ENCODE measurements at regions not wholly inside any gene's neighbourhood (a gene's known extent, or its start where the extent isn't known, plus 50 kb on each side); places are given as distances from the start of the nearest gene placed in this dataset.
"Not testable (repeated sequence)": the region's sequence is repeated elsewhere in the genome, so short reads cannot be mapped to it uniquely, and the experiment has no call there.

DNA sequence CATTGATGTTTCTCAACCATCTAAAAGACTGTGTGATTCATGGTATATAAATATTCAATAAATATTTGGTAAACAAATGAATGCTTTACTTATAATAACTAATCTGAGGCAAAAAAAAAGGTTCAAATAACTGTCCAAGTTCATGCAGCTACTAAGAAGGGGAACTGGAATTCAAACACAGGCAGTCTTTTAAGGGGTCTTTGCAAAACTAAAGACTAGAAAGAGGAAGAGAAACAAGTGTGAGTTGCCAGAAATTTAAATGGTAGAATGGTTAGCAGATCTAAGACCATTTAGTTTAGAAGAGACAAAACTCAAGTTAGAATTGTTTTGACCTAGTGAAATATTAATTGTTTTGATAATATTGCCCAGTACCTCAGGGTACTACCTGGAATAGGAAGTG, 642.0 kb upstream of the LRRN3 start:
- DNase-seq (ENCODE audit: low read depth in 2 of 2) = no peak

DNA sequence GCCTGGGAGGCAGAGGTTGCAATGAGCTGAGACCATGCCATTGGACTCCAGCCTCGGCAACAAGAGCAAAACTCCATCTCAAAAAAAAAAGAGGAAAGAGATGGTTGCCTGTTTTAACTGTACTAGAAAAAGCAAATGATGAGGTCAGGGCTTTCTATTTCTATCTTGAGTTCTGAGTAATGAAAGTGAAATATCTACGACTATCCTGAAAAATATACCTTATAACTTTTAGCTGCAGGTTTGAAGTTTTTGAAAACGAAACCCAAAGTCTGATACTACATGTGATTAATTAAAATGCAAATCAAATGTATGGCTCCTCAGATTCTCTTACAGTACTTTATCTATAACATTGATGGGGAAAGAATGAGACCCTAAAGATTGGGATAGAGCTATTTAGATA, 636.2 kb upstream of the LRRN3 start:
- DNase-seq (ENCODE audit: low read depth in 2 of 2) = no peak

DNA sequence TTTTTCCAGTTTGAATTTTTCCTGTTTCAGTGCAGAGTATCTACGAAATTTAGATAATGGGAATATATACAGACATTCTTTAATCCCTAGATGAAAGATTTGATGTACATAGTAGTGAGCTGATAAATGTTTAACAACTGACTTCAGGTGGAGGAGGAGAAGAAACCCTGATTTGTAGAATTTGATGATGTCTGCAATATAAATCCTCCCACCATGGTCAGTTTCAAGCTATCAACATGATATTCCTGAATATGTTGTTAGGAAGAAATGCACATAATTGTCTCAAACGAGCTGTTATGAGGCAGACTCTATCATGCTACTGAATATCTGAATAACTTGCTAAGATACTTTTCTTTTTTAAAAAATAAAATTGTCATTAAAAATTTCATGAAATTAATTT, 629.3 kb upstream of the LRRN3 start:
- DNase-seq (ENCODE audit: low read depth in 2 of 2) = no peak

DNA sequence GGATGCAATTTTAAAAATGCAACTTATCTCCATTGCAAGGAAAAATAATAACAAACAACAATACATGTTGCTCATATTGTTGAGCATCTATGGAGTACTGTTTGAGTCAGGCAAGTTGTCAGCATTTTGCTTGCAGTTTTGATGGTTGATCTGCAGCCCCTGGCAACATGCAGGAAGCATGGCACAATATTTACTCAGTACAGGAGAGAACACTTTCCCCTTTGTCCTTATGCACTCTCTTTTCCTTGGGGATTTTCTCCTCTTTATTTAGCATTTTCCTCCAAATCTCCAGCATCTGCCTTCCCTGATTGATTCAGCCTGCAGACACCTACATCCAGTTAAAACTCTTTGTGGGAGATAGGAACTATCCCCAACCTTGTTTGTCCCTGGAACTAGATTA, 620.5 kb upstream of the LRRN3 start:
- no peak for DNase-seq (ENCODE audit: low read depth in 2 of 2)

DNA sequence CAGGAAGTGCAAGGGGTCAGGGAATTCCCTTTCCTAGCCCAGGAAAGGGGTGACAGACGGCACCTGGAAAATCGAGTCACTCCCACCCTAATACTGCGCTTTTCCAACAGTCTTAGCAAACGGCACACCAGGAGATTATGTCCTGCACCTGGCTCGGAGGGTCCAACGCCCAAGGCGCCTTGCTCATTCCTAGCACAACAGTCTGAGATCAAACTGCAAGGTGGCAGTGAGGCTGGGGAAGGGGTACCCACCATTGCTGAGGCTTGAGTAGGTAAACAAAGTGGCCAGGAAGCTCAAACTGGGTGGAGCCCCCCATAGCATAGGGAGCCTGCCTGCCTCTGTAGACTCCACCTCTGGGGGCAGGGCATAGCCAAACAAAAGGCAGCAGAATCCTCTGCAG, 618.5 kb upstream of the LRRN3 start:
- DNase-seq (ENCODE audit: low read depth in 2 of 2) = not testable (repeated sequence)

DNA sequence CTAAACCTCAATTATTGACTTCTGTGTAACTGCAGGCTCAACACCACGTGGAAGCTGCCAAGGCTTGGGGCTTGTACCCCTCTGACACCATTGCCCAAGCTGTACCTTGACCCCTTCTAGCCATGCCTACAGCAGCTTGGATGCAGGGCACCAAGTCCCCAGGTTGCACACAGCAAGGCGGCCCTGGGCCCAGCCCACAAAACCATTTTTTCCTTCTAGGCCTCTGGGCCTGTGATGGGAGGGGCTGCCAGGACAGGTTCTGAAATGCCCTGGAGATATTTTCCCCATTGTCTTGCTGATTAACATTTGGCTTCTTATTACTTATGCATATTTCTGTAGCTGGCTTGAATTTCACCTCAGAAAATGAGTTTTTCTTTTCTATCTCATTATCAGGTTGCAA, 610.0 kb upstream of the LRRN3 start:
- DNase-seq (ENCODE audit: low read depth in 2 of 2) = no peak

DNA sequence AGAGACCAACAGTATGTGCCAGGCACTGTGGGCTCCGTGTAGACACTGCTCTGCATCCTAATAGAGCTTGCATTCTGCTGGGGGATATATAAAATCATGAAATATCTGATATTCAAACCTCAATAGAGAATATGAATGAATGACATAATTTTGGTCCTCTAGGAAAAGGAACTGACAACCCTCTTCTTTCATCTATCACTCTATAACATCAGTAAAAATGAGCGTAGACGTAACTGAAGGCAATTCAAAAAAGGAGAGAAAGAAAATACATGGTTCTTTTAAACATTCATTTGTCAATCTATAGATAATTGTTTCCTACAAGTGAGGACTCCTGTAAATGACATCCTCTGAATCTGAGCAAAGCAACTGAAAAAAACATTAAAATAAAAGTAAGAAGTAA, 607.4 kb upstream of the LRRN3 start:
- DNase-seq (ENCODE audit: low read depth in 2 of 2) = no peak

DNA sequence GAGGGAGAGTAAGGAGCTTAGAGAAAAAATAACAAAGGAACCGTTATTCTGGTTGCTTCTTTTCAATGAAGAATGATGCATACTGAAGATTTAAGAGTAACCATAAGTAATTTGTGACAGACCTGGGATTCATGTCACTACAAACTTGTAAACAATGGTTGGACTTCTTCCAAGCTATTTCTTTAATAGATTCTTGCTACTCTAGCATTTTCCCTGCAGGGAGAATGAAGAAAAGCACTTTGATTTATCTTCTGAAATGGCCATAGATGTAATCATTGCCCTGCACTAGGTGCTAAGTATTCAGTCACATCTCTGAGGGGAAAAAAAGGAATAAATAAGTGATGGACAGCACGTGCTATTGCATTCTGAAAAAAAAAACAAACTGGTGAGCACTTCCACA, 606.6 kb upstream of the LRRN3 start:
- no peak for DNase-seq (ENCODE audit: low read depth in 2 of 2)

DNA sequence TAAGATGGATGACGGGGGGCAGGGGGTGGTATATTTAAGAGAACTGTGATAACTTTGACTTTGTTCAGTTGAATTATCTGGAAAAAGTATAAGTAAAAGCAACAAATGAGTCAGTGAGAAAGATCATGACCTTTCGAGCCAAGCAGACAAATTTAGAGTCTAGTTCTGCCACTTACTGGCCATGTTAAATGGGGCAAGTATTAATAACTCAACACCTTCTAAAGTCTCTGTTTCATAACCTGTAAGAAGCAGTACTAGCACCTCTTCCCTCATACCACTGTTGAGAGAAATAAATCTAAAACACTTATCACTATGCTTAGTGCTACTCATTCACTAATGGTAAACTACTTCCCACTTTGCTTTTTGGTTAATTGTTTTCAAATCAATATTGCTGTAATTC, 604.4 kb upstream of the LRRN3 start:
- DNase-seq (ENCODE audit: low read depth in 2 of 2) = no peak

DNA sequence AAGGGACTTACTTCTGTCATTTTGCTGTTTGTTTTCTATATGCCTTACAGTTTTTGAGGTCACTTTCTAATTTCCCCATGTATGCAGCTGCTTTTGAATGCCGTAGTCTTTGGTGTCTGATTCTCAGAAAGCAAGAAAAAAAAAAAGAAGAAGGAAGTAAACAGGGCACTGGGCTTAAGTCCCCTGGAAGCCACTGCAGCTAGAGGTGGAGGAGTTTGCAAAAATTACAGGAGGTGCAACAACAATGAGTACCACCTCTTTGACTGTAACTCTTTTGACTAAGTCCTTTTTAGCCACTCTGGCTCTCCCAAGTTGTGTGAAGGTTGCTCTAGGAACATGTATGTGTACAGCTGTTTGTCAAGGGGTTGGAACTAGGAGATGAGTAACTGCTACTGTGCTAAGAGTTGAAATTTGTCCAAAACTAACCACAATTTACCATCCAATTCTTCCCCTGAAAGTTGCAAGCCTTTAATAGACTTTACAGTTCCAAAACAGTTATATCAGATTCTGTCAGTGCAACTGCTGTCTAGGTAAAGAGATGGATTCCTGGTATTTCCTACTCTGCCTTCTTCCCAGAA, 588.0 kb upstream of the LRRN3 start:
- no peak for DNase-seq (ENCODE audit: low read depth in 2 of 2)

DNA sequence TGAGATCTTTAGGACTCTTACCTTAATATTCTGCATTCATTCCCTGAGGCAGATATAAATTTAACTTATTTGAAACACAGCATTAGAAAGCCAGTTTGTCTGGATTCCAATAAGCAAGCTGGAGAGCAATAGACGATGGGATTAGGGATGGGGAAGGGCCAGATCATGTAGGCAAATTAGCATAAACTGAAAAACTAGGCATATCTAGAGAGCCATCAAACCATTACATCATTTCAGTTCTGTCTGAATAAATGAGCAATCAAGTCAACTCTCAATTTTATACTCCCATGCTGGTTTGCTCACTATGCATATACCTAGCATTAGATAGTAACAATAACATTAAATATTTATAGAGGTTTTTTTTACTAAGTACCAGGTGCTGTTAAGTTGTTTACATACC, 583.6 kb upstream of the LRRN3 start:
- DNase-seq (ENCODE audit: low read depth in 2 of 2) = no peak

DNA sequence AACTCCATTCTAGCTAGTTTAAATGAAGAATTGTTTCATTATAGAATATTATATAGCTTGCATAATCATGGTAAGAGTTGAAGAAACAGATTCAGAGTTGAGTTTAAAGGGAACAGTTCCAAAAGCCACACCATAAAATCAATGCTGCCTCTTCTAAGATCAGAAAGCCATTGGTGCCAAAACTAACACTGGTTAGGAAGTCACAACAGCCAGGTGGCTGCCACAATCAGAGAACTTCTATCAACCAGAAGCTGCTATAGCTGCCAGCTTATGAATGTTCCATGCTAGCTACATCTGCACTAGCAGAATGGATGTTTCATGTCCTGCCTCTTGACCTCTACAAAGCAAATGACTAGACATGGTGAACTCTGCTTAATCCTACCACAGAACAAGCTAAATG, 583.1 kb upstream of the LRRN3 start:
- no peak for DNase-seq (ENCODE audit: low read depth in 2 of 2)

DNA sequence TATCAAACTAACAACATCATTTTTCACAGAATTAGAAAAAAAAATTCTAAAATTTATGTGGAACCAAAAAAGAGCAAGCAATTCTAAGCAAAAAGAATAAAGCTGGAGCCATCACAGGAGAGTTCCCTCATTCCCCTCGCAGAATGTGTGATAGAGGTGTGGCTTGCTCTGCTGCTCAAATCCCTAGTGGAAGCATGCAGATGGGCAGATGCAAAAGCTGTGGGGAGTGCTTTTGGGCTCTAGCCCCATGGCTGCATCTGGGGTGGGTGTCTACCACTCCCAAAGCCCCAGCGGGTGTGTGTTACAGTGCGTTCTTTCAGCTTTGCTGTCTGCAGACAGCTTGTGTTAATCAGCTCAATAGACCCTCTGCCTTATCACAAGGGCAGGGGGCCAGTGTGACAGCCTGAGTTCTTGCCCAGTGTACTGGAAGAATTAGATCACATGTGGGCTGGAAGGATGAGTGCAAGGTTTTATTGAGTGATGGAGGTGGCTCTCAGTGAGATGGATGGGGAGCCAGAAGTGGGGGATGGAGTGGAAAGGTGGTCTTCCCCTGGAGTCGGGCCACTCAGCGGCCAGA, 575.9 kb upstream of the LRRN3 start:
- DNase-seq (ENCODE audit: low read depth in 2 of 2) = not testable (repeated sequence)

DNA sequence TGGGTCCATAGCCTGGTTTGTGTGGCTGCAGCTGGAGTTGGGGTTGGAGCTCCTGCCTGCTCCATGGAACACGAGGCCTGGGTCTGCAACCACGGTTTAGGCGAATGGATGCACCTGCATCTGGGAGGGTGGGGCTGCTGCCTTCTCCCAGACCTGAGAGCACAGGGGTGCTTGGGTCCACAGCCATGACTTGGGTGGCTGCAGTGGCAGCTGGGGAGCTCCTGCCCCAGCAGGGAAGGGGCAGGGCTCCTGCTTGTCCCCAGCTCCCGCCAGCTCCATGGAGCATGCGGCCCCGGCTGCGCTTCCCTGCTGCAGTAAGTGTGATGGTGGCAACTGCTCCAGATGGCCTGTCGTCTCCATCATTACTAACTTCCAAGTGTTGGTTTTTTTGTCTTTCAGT, 571.1 kb upstream of the LRRN3 start:
- DNase-seq (ENCODE audit: low read depth in 2 of 2) = no peak

DNA sequence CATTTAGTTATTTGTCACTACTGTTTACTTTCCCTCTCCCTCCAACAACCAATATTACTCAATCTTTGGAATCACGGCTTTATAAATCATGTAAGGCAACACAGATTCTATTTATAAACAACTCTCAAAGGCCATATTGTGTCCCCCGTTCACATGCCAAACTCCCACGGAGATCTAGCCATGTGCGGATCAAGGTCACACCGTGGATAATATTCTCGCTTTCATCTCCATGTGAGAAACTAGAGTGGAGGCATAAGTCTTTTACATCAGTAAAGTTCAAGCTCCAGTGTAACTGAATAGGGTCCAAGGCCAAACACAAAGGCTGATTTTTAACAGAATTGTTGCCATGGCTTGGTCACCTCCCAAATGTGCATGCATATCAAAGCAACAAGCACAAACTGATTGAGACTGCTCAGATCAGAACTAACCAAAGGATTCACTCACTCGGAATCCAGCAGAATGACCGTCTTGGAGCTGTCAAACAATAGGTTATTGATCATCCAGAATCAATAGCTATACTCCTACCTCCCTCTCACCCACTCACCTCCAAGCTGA, 569.5 kb upstream of the LRRN3 start:
- no peak for DNase-seq (ENCODE audit: low read depth in 2 of 2)

DNA sequence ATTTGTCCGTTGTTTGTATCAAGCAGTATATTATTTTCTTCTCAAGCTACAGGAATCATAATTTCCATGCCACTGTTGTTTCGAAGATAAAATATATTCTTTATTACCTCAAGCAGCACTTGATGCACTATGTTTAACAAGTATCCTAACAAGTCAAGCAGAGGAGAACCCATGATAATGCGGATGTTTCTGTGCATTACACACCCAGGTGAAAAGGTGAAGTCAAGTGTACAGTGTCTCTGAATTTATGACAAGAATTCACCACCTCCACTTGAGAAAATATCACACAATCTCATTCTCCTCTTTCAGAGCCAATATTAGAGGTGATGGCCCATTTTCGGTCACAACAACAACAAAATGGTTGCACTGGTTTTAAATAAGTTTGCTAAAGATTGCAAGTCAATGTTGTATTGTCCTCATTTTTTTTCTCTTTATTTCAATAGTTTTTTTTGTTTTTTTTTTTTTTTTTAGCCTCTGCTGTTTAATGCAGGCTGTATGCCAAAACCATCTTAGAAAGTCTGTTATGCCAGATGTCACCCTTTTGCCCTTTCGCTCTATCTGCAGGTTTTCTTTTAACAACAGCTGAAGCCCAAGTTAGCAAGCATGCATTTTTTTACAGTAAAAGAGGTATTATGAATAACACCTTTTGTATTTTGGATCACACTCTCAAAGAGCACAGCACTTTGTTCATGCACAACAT, 568.7 kb upstream of the LRRN3 start:
- no peak for DNase-seq (ENCODE audit: low read depth in 2 of 2)

DNA sequence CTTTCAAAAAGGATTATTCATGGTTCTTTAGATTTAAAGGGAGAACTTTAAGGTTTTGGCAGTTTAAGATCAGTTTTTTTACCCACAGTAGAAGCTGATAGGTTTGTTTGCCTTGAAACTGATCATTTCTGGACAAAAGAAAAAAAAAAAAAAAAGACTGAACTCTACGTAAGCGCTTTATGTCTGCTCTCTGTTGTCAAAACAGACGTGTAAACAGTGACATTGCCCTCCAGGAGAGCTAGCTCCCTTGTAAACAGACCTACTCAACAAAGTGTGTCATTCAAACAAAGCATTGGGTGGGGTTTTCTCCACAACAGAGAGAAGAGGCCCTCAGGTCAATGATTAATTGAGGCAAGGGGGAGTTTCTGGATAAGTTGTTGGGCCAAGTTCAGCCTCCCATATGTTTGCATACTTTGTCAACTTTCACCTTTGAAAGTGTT, 568.1 kb upstream of the LRRN3 start:
- DNase-seq (ENCODE audit: low read depth in 2 of 2) = no peak

DNA sequence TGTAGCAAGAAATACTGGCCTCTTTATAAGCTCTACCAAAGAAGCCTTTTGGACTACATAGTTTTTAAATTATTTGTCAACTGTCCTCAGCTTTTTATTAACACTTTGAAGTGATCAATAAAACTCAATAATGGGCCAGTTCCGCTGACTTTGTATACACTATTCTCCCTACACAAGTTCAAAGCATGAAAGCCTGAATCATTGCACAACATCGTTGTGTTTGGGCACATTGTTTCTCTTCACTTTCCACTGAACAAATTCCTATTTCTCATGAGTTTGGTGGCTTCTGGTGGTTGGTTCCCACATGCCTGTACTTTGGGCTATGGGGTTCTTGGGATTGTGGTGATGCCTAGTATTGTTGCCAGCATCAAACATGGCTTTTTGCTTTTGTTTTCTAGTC, 561.8 kb upstream of the LRRN3 start:
- DNase-seq (ENCODE audit: low read depth in 2 of 2) = no peak

DNA sequence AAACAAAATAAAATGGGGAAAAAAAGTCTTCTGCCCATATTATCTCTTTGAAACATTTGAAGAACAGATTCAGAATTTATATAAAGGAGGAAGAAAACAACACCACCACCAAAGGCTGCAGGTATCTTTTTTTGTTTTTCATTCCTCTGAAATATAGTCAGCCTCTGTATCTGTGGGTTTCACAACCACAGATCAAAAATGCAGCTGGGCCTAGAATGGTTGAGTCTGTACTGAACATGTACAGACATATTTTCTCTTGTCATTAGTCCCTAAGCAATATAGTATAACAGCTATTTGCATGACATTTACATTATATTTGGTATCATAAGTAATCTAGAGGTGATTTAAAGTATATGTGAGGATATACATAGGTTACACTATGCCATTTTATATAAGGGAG, 559.7 kb upstream of the LRRN3 start:
- no peak for DNase-seq (ENCODE audit: low read depth in 2 of 2)

DNA sequence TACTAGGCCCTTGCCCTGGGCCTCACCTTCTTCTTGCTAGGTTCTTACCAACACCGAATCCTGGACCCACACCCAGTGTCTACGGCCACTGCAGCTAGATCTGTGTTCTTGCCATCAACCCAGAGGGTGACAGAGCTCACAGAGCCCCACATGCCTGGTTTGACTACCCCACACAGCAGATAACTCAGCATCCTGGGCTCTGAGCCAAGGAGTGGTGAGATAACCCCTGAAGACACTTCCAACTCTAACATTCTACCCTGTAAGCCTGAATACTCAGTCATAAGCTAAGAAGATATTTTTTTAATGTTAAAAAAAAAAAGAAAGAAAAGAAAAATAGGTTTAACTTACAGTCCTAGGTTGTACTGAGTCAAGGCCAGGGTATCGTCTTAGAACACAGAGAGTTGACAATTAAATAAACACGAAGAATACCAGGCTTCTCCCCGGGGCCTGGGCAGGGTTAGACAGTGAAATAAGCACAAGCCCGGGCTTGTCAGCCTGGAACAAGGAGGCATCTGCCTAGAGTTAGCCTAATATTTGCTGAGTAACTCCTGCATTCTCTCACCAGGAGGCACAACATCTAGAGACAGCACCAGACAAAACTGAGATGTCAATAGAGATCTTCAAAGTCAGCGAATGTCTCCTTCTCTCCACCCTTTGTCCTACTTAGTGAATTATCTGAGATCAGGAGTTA, 556.5 kb upstream of the LRRN3 start:
- DNase-seq (ENCODE audit: low read depth in 2 of 2) = no peak

DNA sequence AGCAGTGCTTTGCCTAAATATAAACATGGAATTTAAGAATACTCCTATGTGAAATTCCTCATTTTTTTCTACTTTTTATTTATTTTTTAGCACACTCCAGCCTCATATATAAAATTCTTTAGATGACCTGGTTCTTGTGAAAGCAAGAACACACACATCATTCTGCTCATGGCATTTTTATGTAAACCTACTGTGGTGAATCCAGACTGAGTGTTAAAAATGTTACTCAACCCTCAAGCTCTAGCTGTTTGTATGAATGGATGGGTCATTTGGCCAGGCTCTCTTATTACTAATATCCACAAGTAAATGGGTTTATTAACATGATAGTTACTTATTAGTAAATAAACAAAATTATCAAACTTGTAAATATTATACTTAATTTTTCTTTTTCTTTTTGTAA, 551.7 kb upstream of the LRRN3 start:
- no peak for DNase-seq (ENCODE audit: low read depth in 2 of 2)

DNA sequence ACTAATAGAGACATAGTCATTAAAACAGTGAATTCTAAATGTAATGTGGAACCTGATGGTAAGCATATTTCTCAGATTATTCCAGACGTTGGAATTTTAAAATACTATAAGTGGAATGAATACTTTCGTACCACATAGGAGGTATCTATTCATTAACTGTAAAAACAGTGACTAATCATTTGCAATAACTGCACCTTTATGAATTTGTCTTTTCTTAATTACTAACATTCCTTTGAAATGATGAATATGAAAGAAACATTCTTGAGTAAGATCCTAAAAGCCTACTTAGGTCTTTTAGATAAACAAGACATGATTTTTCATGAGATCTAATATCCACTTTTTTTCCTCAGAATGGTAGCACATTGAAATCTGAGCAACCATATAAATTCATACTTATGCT, 549.0 kb upstream of the LRRN3 start:
- no peak for DNase-seq (ENCODE audit: low read depth in 2 of 2)

DNA sequence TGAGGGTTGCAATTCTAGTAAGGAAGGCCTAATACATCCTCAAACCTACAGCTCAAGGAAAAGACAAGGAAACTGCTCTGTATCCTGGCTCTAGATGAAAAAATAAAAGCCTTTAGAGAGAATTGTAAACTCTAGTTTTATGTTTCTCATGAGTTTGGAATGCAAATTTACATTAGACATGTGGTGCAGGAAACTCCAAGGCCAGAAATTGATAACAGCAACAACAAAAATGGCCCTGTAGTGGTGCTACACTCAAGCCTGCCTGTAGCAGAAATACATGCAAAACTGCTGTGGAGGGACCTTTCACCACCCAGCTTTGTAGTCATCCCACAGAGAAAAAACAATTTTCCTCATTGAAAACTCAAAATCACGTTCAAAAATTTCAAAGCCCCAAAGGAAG, 546.7 kb upstream of the LRRN3 start:
- no peak for DNase-seq (ENCODE audit: low read depth in 2 of 2)
